H9 (cell line): ENCODE measurements at regions not wholly inside any gene's neighbourhood (a gene's known extent, or its start where the extent isn't known, plus 50 kb on each side); places are given as distances from the start of the nearest gene placed in this dataset.
A peak's percentile ranks its signal among the peaks of the same experiment; 100 is the strongest.

ENCODE experiments used
- DNase-seq: peaks from one replicate; pipeline ENCODE4 v3.0.0-alpha.2; 2017
- H2AFZ ChIP-seq: one replicate; pipeline ENCODE4 v1.6.1; 2013; ENCODE audit warnings: mild to moderate bottlenecking, low read length, control low read depth, moderate library complexity
- H2AK5ac ChIP-seq: 2 replicates; pipeline ENCODE4 v1.6.1; 2013; ENCODE audit warnings: low read length, control low read depth, mixed read lengths; ENCODE audit not compliant: insufficient read length
- H2BK120ac ChIP-seq: one replicate; pipeline ENCODE4 v1.6.1; 2013; ENCODE audit warnings: low read depth, mild to moderate bottlenecking, low read length, control low read depth, inconsistent platforms; ENCODE audit not compliant: poor library complexity, severe bottlenecking
- H2BK12ac ChIP-seq: 2 replicates; pipeline ENCODE4 v1.6.1; 2013; ENCODE audit warnings: low read length, control low read depth, mixed read lengths, low read depth; ENCODE audit not compliant: insufficient read length
- H2BK15ac ChIP-seq: 2 replicates; pipeline ENCODE4 v1.6.1; 2013; ENCODE audit warnings: low read depth, low read length, control low read depth
- H2BK20ac ChIP-seq: one replicate; pipeline ENCODE4 v1.6.1; 2013; ENCODE audit warnings: low read depth, mild to moderate bottlenecking, low read length, control low read depth, inconsistent platforms; ENCODE audit not compliant: poor library complexity, severe bottlenecking
- H2BK5ac ChIP-seq: 2 replicates; pipeline ENCODE4 v1.6.1; 2013; ENCODE audit warnings: low read length, control low read depth, mixed read lengths; ENCODE audit not compliant: insufficient read length
- H3K14ac ChIP-seq: 2 replicates; pipeline ENCODE4 v1.6.1; 2013; ENCODE audit warnings: low read length, control low read depth; ENCODE audit not compliant: insufficient read depth
- H3K18ac ChIP-seq: 2 replicates; pipeline ENCODE4 v1.6.1; 2013; ENCODE audit warnings: low read depth, mild to moderate bottlenecking, mixed read lengths, low read length, control low read depth; ENCODE audit not compliant: insufficient read length
- H3K23ac ChIP-seq: 2 replicates; pipeline ENCODE4 v1.6.1; 2013; ENCODE audit warnings: low read length, control low read depth, mixed read lengths, low read depth; ENCODE audit not compliant: insufficient read length
- H3K23me2 ChIP-seq: 2 replicates; pipeline ENCODE4 v1.6.1; 2013; ENCODE audit warnings: low read depth, mild to moderate bottlenecking, mixed read lengths, low read length, control low read depth; ENCODE audit not compliant: insufficient read length, poor library complexity, severe bottlenecking
- H3K27ac ChIP-seq: 2 replicates; pipeline ENCODE4 v1.5.1; 2013; ENCODE audit warnings: low read length, control low read depth, mixed read lengths, low read depth; ENCODE audit not compliant: insufficient read length
- H3K27me3 ChIP-seq: 2 replicates; pipeline ENCODE4 v1.6.1; 2013; ENCODE audit warnings: low read length, control low read depth, inconsistent platforms; ENCODE audit not compliant: insufficient read depth
- H3K4ac ChIP-seq: 2 replicates; pipeline ENCODE4 v1.6.1; 2013; ENCODE audit warnings: low read depth, mild to moderate bottlenecking, control low read depth, inconsistent platforms, low read length, moderate library complexity
- H3K4me1 ChIP-seq: 2 replicates; pipeline ENCODE4 v1.6.1; 2013; ENCODE audit warnings: low read length, control low read depth, inconsistent platforms; ENCODE audit not compliant: insufficient read depth
- H3K4me2 ChIP-seq: 2 replicates; pipeline ENCODE4 v1.6.1; 2013; ENCODE audit warnings: low read length, control low read depth, mixed read lengths; ENCODE audit not compliant: insufficient read length, insufficient read depth
- H3K56ac ChIP-seq: 2 replicates; pipeline ENCODE4 v1.6.1; 2013; ENCODE audit warnings: low read depth, mild to moderate bottlenecking, mixed read lengths, low read length, control low read depth; ENCODE audit not compliant: insufficient read length
- H3K79me1 ChIP-seq: 2 replicates; pipeline ENCODE4 v1.6.1; 2013; ENCODE audit warnings: low read depth, mild to moderate bottlenecking, moderate library complexity, low read length, control low read depth, inconsistent platforms; ENCODE audit not compliant: insufficient read depth, poor library complexity, severe bottlenecking
- H3K79me2 ChIP-seq: 2 replicates; pipeline ENCODE4 v1.6.1; 2013; ENCODE audit warnings: low read length, control low read depth, inconsistent platforms; ENCODE audit not compliant: insufficient read depth
- H3K9ac ChIP-seq: 2 replicates; pipeline ENCODE4 v1.6.1; 2013; ENCODE audit warnings: low read length, control low read depth, mixed read lengths; ENCODE audit not compliant: insufficient read length; ENCODE audit errors: extremely low read depth
- H3K9me3 ChIP-seq: one replicate; pipeline ENCODE4 v1.6.1; 2013; ENCODE audit warnings: low read depth, low read length, inconsistent platforms; ENCODE audit not compliant: control insufficient read depth
- H3T11ph ChIP-seq: one replicate; pipeline ENCODE4 v1.6.1; 2013; ENCODE audit warnings: mild to moderate bottlenecking, low read length, control low read depth, inconsistent platforms
- H4K20me1 ChIP-seq: one replicate; pipeline ENCODE4 v1.6.1; 2013; ENCODE audit not compliant: control insufficient read depth, insufficient read length, insufficient read depth
- H4K5ac ChIP-seq: 2 replicates; pipeline ENCODE4 v1.6.1; 2013; ENCODE audit warnings: low read depth, mild to moderate bottlenecking, mixed read lengths, low read length, control low read depth; ENCODE audit not compliant: insufficient read length
- H4K8ac ChIP-seq: replicated peaks from 2 replicates; pipeline ENCODE4 v1.6.1; 2013; ENCODE audit warnings: low read length, control low read depth, mixed read lengths, low read depth; ENCODE audit not compliant: insufficient read length
- H4K91ac ChIP-seq: 2 replicates; pipeline ENCODE4 v1.6.1; 2013; ENCODE audit warnings: low read depth, mild to moderate bottlenecking, moderate library complexity, mixed read lengths, low read length, control low read depth; ENCODE audit not compliant: insufficient read length
- H3K27ac Mint-ChIP-seq, 3 experiments: 2 replicates in 2 of 3; 3 replicates in 1 of 3; pipeline ENCODE4 v1.8.0; 2020 to 2021; ENCODE audit warnings: mixed read lengths in 3 of 3, mild to moderate bottlenecking in 1 of 3, moderate library complexity in 1 of 3
- H3K27me3 Mint-ChIP-seq: 2 replicates; pipeline ENCODE4 v1.8.0; 2021; ENCODE audit warnings: low read depth, mild to moderate bottlenecking, moderate library complexity, mixed read lengths
- H3K36me3 Mint-ChIP-seq, 3 experiments: 2 replicates in 2 of 3; 3 replicates in 1 of 3; pipeline ENCODE4 v1.8.0; 2020 to 2021; ENCODE audit warnings: low read depth in 3 of 3, mixed read lengths in 3 of 3; ENCODE audit not compliant: insufficient read depth in 1 of 3
- H3K4me1 Mint-ChIP-seq, 2 experiments: 2 replicates each; pipeline ENCODE4 v1.8.0; 2020; ENCODE audit warnings: mixed read lengths in 2 of 2
- H3K4me3 Mint-ChIP-seq, 2 experiments: 2 replicates in 1 of 2; 3 replicates in 1 of 2; pipeline ENCODE4 v1.8.0; 2020 to 2021; ENCODE audit warnings: mild to moderate bottlenecking in 2 of 2, mixed read lengths in 2 of 2, moderate library complexity in 1 of 2
- H3K9me3 Mint-ChIP-seq, 2 experiments: 2 replicates in 1 of 2; 3 replicates in 1 of 2; pipeline ENCODE4 v1.8.0; 2020; ENCODE audit warnings: mild to moderate bottlenecking in 2 of 2, mixed read lengths in 2 of 2, moderate library complexity in 1 of 2
- CTCF ChIP-seq: fragments of 200-600 bp; sonication (generic); conservative IDR thresholded peaks from 3 replicates; pipeline ENCODE4 v1.8.0; 2021; ENCODE audit warnings: antibody characterized with exemption, mild to moderate bottlenecking

DNA sequence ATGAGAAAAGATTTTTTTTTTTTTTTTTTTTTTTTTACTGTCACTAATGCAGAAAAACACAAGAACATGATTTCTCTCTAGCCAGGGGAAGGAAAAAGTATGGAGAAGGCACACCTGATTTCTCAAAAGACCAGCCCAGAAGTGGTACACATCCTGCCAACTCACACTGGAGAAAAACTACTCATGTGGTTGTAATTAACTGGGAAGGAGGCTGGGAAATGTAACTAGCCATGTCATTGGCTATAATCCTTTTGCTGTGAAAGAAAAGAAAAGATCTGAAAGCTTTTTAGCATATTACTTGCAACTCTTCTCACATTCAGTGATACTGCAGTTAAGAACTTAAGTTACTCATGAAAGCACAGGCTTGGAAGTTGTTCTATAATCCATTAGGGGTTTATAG, 195.9 kb upstream of the PMFBP1 start:
- Mint-ChIP-seq H3K4me1 (peaks cover 44 to 47% of the 10 kb centered on the region in 2 experiments), H3K27ac (0 out of 7 replicates have a peak overlapping the region, but pooled peaks of 1 of the 3 experiments have one; percentile 58), H3K4me3 (no peak overlapping the region), H3K27me3 (no peaks in the 10 kb centered on the region), H3K9me3 (no peaks in the 10 kb centered on the region), H3K36me3 (no peaks in the 10 kb centered on the region; a peak in 1 of 7 replicates)
- H2BK15ac ChIP-seq = no peak overlapping the region
- H2AFZ ChIP-seq = no peak overlapping the region
- no peak overlapping the region for H3K4ac ChIP-seq
- H3K79me1 ChIP-seq = no peaks in the 10 kb centered on the region
- H3K56ac ChIP-seq = no peak overlapping the region
- H3K4me1 ChIP-seq = no peaks in the 10 kb centered on the region; the same call in none of the 2 replicates
- H3K9ac ChIP-seq = no peak overlapping the region
- H3K79me2 ChIP-seq = no peaks in the 10 kb centered on the region
- no peak overlapping the region for H4K91ac ChIP-seq
- H2BK120ac ChIP-seq = no peak overlapping the region
- no peak overlapping the region for H3K4me2 ChIP-seq
- no peak for DNase-seq
- no peak overlapping the region for H4K5ac ChIP-seq
- no peak overlapping the region for H3T11ph ChIP-seq
- H2BK20ac ChIP-seq = no peak overlapping the region
- TF ChIP-seq CTCF = no peak
- no peak overlapping the region for H4K8ac ChIP-seq
- no peak overlapping the region for H2AK5ac ChIP-seq
- H2BK5ac ChIP-seq = no peak overlapping the region
- H3K18ac ChIP-seq = no peak overlapping the region
- H3K9me3 ChIP-seq = no peaks in the 10 kb centered on the region
- H2BK12ac ChIP-seq = no peak overlapping the region
- no peaks in the 10 kb centered on the region for H4K20me1 ChIP-seq
- no peak overlapping the region for H3K23ac ChIP-seq
- H3K27me3 ChIP-seq = no peaks in the 10 kb centered on the region
- H3K27ac ChIP-seq = no peak overlapping the region
- H3K14ac ChIP-seq = no peak overlapping the region
- H3K23me2 ChIP-seq = no peaks in the 10 kb centered on the region
